T1000 (cell line): ENCODE measurements at regions not wholly inside any gene's neighbourhood (a gene's known extent, or its start where the extent isn't known, plus 50 kb on each side); places are given as distances from the start of the nearest gene placed in this dataset.
"Not testable (repeated sequence)": the region's sequence is repeated elsewhere in the genome, so short reads cannot be mapped to it uniquely, and the experiment has no call there.

ENCODE experiments used
- DNase-seq: peaks from one replicate; lab custom pipeline; 2025; ENCODE audit warnings: mixed read lengths; lab: John Stamatoyannopoulos, UW

DNA sequence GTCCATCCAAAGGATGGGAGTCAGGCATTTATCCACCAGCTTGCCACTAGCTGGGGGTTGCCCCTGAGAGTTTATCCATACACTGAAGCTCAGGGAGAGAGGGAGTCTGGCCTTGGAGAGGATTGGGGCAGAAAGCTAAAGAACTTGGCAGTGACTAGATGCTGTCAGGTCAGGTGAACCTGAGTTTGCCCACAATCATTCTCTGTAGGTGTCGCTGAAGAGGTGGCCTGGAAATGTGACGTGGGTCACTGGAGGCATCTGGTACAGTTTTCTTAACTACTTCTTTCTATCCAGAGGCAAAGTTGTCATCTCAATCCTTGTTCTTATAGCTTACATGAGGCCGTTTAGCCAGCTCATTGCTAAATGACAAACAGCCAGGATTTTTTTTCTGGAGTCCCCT lies 298.0 kb upstream of the CTNNB1 start:
- no peak for DNase-seq

DNA sequence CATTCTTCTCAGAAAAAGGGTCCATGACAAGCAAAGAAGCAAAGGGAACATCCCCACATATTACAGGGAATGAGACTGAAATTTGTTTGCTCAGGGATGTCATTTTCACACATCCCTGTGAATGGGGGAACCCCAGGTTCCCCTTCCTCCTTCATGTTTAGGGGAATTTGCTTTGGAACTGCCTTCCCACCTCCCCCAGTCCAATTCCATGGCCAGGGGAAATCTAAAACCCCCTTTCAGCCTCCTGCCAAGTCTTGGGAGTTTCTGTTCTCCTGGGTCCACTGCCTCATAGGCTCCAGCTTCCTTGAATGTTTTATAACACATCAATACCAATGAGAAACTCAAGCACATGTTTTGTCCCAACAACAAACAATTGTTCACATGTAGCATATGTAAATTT lies 297.5 kb upstream of the CTNNB1 start:
- DNase-seq, result no peak

DNA sequence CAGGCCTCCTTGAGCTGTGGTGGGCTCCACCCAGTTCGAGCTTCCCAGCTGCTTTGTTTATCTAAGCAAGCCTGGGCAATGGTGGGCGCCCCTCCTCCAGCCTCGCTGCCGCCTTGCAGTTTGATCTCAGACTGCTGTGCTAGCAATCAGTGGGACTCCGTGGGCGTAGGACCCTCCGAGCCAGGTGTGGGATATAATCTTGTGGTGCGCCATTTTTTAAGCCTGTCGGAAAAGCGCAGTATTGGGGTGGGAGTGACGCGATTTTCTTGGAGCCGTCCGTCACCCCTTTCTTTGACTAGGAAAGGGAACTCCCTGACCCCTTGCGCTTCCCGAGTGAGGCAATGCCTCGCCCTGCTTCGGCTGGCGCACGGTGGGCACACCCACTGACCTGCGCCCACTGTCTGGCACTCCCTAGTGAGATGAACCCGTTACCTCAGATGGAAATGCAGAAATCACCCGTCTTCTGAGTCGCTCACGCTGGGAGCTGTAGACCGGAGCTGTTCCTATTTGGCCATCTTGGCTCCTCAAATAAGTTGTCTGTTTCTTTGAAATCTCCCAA lies 291.3 kb upstream of the CTNNB1 start:
- DNase-seq, result not testable (repeated sequence)

DNA sequence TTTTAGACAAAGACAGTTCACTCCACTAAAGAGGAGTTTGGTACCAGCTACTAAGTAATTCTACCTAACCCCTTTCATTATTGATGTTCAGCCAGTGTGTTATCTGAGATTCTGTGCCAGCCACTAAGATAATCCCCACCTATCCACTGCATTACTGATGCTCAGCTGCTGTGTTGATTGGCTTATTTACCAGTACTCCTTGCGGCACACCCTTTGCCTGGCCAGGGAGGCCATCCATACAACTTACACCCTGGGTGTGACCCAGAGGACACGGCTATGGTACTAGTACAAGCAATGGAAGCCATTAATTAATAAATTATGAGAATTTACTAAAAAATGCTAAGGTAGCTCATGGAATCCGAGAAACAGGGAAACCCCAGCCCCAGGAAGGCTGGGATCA lies 290.7 kb upstream of the CTNNB1 start:
- DNase-seq, result no peak

DNA sequence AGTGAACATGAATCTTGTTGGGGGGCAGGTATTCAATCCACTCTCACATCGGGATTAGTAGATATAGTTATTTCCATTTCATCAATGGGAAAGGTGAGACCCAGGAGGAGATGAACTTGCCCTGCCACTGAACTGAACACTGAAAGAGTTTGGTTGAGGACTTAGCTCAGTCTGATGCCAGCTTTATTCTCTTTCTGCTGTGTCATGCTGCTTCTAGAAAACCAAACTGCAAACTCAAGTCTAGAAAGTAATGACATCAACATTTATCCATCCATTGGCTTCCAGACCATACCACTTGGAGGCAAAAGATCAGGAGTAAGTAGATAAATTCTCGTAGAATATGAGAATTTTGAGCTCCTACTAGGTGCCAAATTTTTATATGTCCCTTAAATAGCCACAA lies 288.0 kb upstream of the CTNNB1 start:
- DNase-seq, result no peak

DNA sequence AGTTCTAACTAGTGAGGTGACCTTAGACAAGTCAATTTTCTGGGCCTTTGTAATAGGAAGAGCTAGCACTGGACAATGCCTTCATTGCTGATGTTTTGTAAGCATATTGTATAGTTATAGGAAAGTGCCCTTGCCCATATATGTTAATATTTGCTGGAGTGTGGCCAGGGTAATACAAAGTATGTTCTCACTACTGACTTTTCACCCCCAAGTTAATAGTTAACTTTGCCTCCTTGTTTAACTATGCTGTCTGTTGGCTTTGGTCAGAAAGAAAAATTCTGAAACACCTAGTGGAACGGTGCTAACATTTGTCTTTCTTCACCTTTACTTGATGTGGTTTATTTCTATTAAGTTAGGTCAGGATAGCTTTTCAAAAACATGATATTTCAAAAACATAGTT lies 287.4 kb upstream of the CTNNB1 start:
- DNase-seq, result no peak

DNA sequence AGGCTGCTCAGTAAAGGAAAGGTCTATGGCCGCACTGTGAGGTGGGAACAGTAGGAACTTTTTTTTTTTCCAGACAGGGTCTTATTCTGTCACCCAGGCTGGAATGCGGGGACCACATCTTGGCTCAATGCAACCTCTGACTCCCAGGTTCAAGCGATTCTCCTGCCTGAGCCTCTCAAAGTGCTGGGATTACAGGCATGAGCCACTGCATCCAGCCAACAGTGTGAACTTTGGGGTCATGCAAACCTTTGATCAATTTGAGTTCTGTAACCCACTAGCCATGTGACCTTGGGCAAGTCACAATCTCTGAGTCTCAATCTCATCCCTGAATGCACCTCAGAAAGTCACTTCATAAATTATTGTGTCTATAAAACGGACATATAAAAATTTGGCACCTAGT lies 286.8 kb upstream of the CTNNB1 start:
- no peak for DNase-seq

DNA sequence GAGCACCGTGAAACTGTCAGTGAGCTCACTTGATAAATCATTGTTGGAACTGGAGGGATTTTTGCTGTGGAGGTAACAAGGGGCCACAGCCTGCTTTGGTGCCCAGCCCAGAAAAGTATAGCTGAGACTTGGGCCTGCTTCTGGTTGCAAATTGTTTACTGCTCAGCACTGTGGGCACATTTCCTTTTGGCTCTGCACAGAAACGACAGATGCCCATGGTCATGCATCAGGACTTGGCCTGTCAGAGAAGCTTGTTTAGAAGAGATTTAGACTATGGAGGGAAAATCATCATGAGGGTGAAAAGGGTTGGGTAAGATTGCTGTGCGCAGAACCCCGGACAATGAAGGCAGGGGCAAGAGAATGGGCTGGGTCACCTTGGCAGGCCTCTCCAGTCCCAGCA lies 286.1 kb upstream of the CTNNB1 start:
- DNase-seq, result no peak

DNA sequence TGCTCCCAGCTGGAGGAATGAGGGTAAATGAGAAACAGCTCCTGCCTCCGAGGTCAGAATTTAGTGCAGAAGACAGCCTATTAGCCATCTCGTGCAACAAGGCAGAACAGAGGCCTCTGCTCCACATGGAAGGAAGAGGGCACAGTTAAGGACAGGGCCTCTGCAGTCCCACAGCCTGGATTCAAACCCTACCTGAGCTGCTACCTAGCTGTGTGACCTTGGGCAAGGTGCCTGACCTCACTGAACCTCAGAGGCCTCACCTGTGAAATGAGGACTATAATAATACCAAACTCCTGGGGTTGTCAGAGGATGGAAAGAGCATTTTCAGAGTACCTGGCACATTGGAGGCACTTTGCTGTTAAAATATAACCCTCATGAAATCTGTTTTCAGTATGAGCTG lies 285.7 kb upstream of the CTNNB1 start:
- DNase-seq, result no peak

DNA sequence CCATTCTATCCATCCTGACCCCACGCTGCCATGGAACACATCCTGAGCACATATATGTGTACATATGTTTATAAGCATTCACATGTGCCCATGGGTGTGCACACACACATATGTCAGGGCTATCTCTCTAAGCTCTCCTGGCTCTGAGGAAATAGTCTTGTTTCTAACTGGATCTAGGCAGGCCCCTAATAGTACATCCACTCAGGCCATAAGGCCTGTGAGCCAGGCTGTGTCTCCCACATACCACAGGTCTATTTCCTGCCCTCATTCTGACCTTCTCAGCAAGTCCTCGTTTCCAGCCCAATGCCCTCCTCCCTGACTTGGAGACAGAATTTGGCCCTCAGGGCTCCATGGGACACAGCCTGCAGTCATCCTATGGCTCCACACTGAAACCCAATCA lies 284.8 kb upstream of the CTNNB1 start:
- no peak for DNase-seq

DNA sequence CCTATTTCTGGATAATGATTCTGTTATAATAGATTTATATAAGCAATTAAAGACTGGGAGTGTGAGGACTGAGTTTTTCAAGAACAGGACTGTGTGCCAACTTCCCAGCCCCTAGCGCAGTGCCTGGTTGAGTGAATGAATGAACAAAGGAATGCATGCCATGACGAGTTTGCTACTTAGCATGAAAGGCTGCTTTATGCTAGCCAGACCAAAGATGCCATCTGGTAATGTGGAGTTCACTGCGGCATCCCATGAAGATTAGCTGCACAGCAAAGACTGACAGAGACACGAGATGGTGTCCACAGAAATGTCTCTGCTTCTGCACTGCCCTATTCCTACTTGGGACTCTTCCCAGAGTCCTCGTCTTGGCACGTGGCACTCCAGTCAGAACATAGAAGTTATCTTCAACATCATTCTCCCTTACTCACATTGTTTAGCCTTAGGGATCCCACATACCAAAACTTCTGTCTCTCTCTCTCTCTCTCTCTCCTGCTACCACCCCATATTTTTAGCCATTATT lies 283.9 kb upstream of the CTNNB1 start:
- DNase-seq, result no peak

DNA sequence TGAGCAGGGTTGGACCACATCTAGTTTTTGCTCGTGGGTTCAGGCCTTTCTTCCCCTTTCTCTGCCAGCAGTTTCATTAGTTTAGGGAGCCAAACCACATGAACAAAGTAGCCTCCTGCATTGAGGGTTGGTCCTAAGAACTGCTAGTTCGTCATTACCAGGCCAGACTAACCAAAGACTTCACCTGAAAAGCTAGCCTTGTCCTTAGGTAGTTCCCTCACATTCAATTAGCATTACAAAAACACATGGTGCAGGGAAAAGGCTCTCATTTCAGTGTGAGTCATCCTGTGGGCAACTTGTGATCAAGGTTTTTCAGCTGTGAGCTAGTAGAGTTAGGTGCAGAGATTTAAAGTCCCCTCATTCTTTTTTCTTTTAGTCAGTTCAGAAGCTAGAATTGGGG lies 279.3 kb upstream of the CTNNB1 start:
- DNase-seq, result no peak

DNA sequence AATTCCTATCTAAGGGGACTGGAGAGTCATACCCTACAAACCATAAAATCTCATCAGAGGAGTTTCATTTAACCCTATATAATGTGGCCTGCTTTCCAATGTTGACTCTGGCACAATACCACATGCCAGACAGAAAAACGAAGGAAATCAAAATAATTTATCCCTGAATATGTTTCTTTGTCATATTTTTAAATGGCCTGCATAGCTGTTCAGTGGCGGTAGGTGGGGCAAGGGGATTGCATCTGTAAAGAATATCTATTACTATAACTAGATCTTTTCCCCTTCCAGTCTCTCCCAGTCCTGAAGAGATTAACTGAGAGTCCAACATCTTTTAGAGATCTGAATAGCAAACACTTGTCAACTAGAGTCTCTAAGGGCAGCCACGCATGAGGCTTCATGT lies 278.1 kb upstream of the CTNNB1 start:
- DNase-seq, result no peak

DNA sequence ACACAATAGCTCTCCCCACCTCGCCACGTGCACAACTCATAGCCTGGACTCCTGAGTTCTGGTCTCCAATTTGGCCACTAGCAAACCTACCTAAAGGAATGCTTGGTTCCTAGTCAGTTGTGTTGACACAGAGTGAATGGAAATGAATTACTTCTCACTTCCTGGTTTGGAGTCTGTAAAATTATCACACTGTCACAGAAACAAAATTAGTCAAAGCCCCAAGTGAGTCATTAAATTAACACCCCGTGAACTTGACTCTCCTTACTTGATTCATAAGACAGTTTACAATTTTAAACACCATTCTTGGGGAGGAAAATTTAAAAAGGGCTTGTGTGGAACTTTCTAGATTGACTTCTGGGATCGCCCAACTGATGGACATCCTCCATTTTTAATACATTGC lies 276.2 kb upstream of the CTNNB1 start:
- no peak for DNase-seq

DNA sequence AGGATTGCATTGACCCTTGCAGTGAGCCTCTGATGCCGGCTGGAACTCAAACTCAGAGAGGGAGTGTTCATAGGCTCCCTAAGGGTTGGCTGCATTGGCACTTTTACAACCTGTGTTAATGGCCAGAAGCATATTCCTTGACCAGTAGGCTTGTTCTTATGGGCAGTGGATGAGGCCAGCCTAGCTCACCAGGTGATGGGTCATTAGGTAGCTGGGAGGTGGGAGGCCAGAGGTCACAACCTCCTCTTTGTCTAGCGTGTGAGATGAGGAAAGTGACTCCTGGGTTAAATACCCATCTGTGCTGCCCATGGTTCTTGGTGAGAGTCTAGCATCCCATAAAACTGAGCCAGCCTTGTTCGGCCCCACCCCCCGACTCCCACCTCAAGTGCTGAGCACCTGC lies 275.7 kb upstream of the CTNNB1 start:
- DNase-seq, result no peak

DNA sequence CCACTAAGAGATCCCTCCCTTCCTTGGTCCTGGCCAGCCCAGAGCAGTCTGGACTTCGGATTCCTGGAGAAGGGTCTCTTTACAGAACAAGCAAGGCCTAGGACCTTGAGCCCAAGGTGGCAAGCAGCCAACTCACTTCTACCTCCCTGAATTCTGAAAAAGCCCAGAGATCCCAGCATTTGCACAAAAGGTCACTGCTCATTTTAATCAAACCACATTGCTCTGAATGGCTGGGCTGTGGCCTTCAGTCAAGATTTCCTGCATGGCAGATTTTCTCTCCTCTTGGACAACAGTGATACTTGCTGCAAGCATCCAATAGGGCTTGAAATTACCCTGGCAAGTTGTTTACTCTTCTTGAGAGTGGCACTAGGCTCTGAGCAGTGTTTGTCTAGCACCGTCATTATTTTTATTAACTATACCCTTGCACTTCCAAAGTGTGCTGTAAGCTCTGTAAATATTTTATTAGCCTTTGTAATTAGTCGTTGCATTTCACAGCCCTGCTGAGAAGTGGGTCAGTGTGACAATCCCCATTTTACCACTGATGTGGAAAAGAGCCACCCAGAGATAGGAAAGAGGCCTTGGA lies 274.7 kb upstream of the CTNNB1 start:
- DNase-seq, result no peak

DNA sequence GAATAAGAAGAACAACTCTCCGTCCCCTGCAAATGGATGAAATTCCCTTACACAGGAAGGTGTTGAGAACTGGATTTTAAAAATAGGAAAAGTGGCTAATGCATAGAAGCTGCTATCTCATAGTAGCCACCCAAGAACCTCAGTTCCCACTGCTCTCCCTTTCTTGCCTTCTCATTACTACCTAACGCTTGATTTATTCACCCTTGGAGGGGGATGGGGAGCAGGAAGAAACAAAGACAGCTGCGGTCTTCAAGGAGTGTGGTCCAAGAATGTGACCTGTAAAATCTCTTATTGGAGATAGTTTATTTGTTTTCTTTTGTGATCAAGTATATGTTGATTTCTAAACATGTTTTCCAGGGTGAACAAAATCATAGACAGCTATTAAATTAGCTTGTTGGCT lies 274.1 kb upstream of the CTNNB1 start:
- no peak for DNase-seq

DNA sequence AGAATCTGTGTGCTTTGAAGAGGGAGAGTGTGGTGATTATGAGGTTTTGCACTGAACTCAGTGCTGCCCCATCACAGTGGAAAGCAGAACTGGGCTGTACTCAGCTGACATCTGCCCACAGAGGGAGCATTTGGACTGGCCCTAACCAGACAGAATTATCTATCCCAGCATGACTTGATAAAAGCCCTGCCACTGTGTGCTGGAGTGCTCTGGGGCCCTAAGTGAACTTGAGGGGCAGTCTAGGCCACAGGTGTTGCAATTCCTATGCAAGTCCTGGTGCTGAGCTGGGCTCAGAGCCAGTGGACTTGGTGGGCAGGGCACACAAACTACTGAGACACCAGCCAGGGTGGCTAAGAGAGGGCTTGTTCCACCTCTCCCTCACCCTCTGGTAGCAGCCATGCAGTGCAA lies 269.2 kb upstream of the CTNNB1 start:
- no peak for DNase-seq

DNA sequence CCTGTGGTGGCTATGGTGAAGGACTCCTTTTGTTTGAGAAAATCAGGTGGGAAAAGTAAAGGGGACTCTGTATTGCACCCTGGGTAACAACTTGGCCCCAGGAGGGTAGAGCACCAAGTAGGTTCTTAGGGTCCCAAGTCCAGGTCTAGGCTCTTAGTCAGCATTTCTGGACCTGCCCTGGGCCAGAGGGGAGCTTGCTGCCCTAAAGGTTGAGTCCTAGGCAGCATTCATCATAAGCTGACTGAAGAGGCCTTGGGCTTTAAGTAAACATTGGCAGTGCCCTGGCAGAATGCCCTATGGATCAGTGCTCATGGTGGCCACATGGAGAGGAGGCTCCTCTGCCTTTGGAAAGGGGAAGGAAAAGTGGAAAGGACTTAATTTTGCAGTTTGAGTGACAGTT lies 268.5 kb upstream of the CTNNB1 start:
- DNase-seq, result no peak

DNA sequence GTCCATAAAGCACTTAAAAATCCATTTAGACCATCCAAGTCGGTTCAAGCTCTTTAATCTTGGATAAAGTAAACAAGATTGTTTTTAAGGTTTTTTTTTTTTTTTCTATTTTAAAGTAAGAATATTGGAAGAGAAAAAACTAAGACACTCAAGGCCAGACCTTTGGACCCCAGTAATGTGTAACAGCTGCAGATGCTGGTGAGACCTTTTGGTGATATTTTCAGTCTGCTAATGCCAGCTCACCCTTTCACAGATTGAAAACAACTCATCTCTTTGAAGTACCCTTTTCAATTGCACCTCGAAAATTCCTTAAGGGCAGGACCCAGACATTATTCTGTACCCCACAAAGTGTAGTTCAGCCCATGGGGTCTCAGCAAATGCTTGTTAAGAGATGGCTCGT lies 260.7 kb upstream of the CTNNB1 start:
- no peak for DNase-seq

DNA sequence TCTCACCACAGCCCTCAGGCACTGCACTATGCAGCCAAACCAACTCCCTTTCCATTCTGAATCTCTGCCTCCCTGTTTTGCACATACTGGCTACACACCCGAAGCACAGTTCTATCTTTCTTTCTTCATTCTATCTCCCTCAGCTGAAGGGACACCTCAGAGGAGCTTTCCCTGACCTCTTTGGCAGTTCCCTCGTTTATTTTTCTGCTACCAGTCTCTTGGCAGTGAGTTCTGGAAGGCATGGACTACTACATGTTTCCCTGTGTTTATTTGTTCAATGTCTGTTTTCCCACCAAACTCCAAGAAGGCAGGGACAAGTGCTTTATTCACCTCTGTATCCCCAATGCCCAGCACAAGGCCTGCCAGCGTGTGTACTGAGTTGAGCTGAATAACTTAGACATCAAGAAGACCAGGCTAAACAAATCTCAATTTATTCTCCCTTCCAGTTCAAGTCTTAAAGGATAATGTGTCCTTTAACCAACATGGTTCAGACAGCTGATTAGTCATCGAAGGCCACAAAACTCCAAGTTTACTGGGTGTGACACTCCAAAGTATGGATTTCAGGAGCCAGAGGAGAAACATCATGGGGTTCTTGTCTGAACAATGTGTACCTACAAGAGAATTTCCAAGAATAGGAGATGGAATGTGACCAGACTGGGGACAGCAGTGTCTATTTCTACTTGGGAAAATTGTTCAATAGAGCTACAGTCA lies 260.1 kb upstream of the CTNNB1 start:
- no peak for DNase-seq

DNA sequence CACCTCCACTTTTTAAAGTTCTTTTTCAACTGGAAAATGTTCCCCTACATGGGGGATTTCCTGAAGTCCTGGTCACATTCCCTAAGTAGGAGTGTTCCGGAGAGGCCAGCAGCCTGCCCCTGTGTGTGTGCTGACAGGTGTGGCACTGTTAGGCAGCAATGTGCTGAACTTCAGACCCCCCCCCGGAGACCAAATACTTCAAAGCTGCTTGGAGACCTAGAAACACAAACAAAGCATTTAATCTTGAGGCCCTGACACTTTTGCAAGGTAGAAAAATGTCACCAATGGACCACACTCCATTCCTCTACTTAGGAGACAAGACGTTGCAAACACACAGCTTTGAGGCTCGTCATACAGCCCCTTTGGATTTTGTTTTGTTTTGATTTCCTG lies 259.6 kb upstream of the CTNNB1 start:
- DNase-seq, result no peak

DNA sequence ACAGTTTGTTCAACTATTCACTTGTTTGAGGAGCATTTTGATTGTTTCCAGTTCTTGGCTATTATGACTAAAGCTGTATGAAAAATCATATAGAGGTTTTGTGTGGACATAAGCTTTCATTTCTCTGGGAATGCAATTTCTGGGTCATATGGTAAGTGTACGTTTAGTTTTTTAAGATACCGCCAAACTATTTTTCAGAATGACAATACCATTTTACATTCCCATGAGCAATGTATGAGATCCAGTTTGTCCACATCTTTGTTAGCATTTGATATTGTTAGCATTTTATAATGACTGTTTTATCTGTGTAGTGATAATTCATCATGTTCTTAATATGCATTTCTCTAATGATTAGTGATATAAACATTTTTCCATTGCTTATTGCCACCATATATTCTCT lies 258.7 kb upstream of the CTNNB1 start:
- DNase-seq, result no peak

DNA sequence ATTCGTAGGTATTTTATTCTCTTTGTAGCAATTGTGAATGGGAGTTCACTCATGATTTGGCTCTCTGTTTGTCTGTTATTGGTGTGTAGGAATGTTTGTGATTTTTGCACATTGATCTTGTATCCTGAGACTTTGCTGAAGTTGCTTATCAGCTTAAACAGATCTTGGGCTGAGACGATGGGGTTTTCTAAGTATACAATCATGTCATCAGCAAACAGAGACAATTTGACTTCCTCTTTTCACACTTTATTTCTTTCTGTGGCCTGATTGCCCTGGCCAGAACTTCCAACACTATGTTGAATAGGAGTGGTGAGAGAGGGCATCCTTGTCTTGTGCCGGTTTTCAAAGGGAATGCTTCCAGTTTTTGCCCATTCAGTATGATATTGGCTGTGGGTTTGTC lies 252.3 kb upstream of the CTNNB1 start:
- not testable (repeated sequence) for DNase-seq
